ENCODE measurements at regions not wholly inside any gene's neighbourhood (a gene's known extent, or its start where the extent isn't known, plus 50 kb on each side); places are given as distances from the start of the nearest gene placed in this dataset. TPM values are rescaled to one million over a fixed set of nuclear protein-coding genes. Genes with fewer than 3 reads are reported as not detected.

- H3K14ac ChIP-seq (replicated peaks; ENCODE audit: low read depth, low read length) = no peak overlapping the region
- H2AK5ac ChIP-seq (ENCODE audit: low read depth, low read length) = no peak overlapping the region
- H3K18ac ChIP-seq (ENCODE audit: low read depth, low read length) = no peak overlapping the region
- no peak overlapping the region for H3K4me3 ChIP-seq (ENCODE audit: insufficient read depth, low read depth, low read length)
- no peak overlapping the region for H2BK120ac ChIP-seq (ENCODE audit: low read depth, low read length)
- H3K9ac ChIP-seq (ENCODE audit: low read depth, low read length) = no peak overlapping the region
- H4K8ac ChIP-seq (ENCODE audit: low read depth in 2 of 2, low read length in 2 of 2) = no peak overlapping the region
- H3K9me1 ChIP-seq (ENCODE audit: insufficient read depth, low read length) = no peaks in the 10 kb centered on the region
- no peak overlapping the region for H2AK9ac ChIP-seq (replicated peaks; ENCODE audit: low read depth, low read length, poor library complexity)
- no peaks in the 10 kb centered on the region for H3K9me3 ChIP-seq (ENCODE audit: control insufficient read depth, insufficient read depth, low read length)
- no peak overlapping the region for H3K56ac ChIP-seq (ENCODE audit: extremely low read depth, insufficient read depth, low read length)
- H4K91ac ChIP-seq (ENCODE audit: insufficient read depth, low read depth, low read length) = no peak overlapping the region
- H2BK15ac ChIP-seq (ENCODE audit: low read depth, low read length) = no peak overlapping the region
- no peak overlapping the region for H2BK20ac ChIP-seq (ENCODE audit: low read depth, low read length)
- no peak overlapping the region for H2AFZ ChIP-seq (replicated peaks; ENCODE audit: low read length, poor library complexity)
- no peak for DNase-seq
- no peak overlapping the region for H3K27ac ChIP-seq (ENCODE audit: insufficient read depth, low read length)
- no peak overlapping the region for H4K5ac ChIP-seq (ENCODE audit: low read depth, low read length)
- 100% methylated on average over 2 of the region's 7 CpGs; no CpG with 5 or more reads in 1 of the 2 experiments for WGBS, 2 experiments (ENCODE audit: extremely low coverage in 2 of 2, insufficient read length in 1 of 2)
- ChIA-PET POLR2A (ENCODE audit: unreplicated experiment) (no interaction called here), CTCF (interaction anchor here (0.6 kb wide), 1 partner anchor 440 kb away, joined by 3 read pairs; no protein-coding TSS in a partner anchor)
- TF ChIP-seq, protein P1, sequence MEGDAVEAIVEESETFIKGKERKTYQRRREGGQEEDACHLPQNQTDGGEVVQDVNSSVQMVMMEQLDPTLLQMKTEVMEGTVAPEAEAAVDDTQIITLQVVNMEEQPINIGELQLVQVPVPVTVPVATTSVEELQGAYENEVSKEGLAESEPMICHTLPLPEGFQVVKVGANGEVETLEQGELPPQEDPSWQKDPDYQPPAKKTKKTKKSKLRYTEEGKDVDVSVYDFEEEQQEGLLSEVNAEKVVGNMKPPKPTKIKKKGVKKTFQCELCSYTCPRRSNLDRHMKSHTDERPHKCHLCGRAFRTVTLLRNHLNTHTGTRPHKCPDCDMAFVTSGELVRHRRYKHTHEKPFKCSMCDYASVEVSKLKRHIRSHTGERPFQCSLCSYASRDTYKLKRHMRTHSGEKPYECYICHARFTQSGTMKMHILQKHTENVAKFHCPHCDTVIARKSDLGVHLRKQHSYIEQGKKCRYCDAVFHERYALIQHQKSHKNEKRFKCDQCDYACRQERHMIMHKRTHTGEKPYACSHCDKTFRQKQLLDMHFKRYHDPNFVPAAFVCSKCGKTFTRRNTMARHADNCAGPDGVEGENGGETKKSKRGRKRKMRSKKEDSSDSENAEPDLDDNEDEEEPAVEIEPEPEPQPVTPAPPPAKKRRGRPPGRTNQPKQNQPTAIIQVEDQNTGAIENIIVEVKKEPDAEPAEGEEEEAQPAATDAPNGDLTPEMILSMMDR (conservative IDR thresholded peaks at IDR 0.05; ENCODE audit: low read depth, low read length) = no peak
- TF ChIP-seq MAFK (IDR thresholded peaks at IDR 0.05; ENCODE audit: low read depth, low read length) = no peak
- TF ChIP-seq, protein P2, sequence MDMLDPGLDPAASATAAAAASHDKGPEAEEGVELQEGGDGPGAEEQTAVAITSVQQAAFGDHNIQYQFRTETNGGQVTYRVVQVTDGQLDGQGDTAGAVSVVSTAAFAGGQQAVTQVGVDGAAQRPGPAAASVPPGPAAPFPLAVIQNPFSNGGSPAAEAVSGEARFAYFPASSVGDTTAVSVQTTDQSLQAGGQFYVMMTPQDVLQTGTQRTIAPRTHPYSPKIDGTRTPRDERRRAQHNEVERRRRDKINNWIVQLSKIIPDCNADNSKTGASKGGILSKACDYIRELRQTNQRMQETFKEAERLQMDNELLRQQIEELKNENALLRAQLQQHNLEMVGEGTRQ (IDR thresholded peaks at IDR 0.05; ENCODE audit: low read depth, low read length) = no peak
- TF ChIP-seq NFE2L2 (IDR thresholded peaks at IDR 0.05; ENCODE audit: low read depth, low read length) = no peak
- no peak for TF ChIP-seq MXI1 (IDR thresholded peaks at IDR 0.05; ENCODE audit: borderline replicate concordance, low read depth, low read length)
- peak; percentile 56 for TF ChIP-seq CEBPB (IDR thresholded peaks at IDR 0.05; ENCODE audit: low read depth, low read length)
- no peak for TF ChIP-seq CHD1 (IDR thresholded peaks at IDR 0.05; ENCODE audit: low read depth, low read length)
- no peak overlapping the region for H3K23ac ChIP-seq (ENCODE audit: low read depth, low read length)
- peaks cover 11% of the 10 kb centered on the region for H3K27me3 ChIP-seq (ENCODE audit: control insufficient read depth, insufficient read depth, low read length)
- in situ Hi-C loops (cut with MboI; ENCODE audit: low sequenced_read_pairs) = no loop called here
- ATAC-seq (ENCODE audit: low read depth) = no peak
- no peak overlapping the region for H2BK5ac ChIP-seq (ENCODE audit: low read depth, low read length, poor library complexity, severe bottlenecking)
- H3K79me1 ChIP-seq (ENCODE audit: low read depth in 1 of 2, low read length in 2 of 2) = no peaks in the 10 kb centered on the region
- H3K4me1 ChIP-seq (ENCODE audit: control insufficient read depth, insufficient read depth, low read length) = no peaks in the 10 kb centered on the region; the same call in 1 of the 2 replicates
- H3K4ac ChIP-seq (ENCODE audit: low read depth, low read length) = no peak overlapping the region
- no TSS peak for BruUV-seq (replicated peaks)
- no peak overlapping the region for H3K4me2 ChIP-seq (ENCODE audit: low read depth, low read length)
- no peaks in the 10 kb centered on the region for H3K36me3 ChIP-seq (ENCODE audit: control insufficient read depth, insufficient read depth, low read length)
- no peaks in the 10 kb centered on the region for H4K20me1 ChIP-seq (ENCODE audit: insufficient read depth, low read length)
- intact Hi-C loops (cut with micrococcal nuclease) = loop anchor here (5.0 kb wide), 1 partner anchor 33 kb away; no protein-coding TSS in a partner anchor
- dilution Hi-C loops (cut with HindIII; ENCODE audit: low sequenced_read_pairs, unreplicated experiment) = no loop called here
These were observed 50.6 kb upstream of the ETV6 start for GRCh38 chr12:11598900-11599299.

Small RNA genes in the stretch of these regions (microRNA-seq; reads per million reads assigned to microRNA genes)
- not detected for gene AC007450.3 (ENCODE audit: insufficient read depth, insufficient read length)
- gene HIGD1AP8 (ENCODE audit: insufficient read depth, insufficient read length) = not detected
- not detected for gene RNU7-60P (ENCODE audit: insufficient read depth, insufficient read length)

Small RNA genes in the stretch of these regions (small RNA-seq; reads per million reads assigned to genes)
- gene AC007450.3 = 0 reads per million in 5 experiments
- 0 reads per million in 5 experiments for gene HIGD1AP8
- 0 to 6.0 (median 0.15) reads per million in 5 experiments for gene RNU7-60P
